Naive thymus-derived CD8-positive, alpha-beta T cell (primary cell): ENCODE measurements at regions not wholly inside any gene's neighbourhood (a gene's known extent, or its start where the extent isn't known, plus 50 kb on each side); places are given as distances from the start of the nearest gene placed in this dataset.

Experiments
- ATAC-seq, 2 donors: fragments of 150-1000 bp; cut with Tn5 transposase in 1 of 2; sonication (Bioruptor Pico), chemical (Tn5 transposase) in 1 of 2; 1 replicate in 1 of 2; 2 replicates in 1 of 2; pipeline ENCODE4 v1.10.0; 2021; ENCODE audit warnings: mild to moderate bottlenecking in 2 of 2, moderate library complexity in 2 of 2
- POLR2A ChIA-PET: fragments of 350-600 bp; sonication (Branson Sonifier 250); formaldehyde crosslinking; loops from one replicate; lab custom pipeline; 2021; ENCODE audit warnings: antibody characterized with exemption; lab: Charles Lee
- DNase-seq, 10 donors: peaks; one replicate each; pipeline versions ENCODE4 v3.0.0 to v3.0.0-alpha.2; 2020 to 2022
- H3K27ac Mint-ChIP-seq, 10 donors: one replicate each; pipeline ENCODE4 v1.8.0; 2020 to 2022; ENCODE audit warnings: mild to moderate bottlenecking in 10 of 10, mixed read lengths in 10 of 10, moderate library complexity in 4 of 10, inconsistent platforms in 1 of 10
- H3K27me3 Mint-ChIP-seq, 5 donors: one replicate each; pipeline ENCODE4 v1.8.0; 2021 to 2022; ENCODE audit warnings: mixed read lengths in 5 of 5
- H3K36me3 Mint-ChIP-seq, 3 donors: one replicate each; pipeline ENCODE4 v1.8.0; 2020 to 2022; ENCODE audit warnings: mixed read lengths in 3 of 3, mild to moderate bottlenecking in 2 of 3, inconsistent platforms in 1 of 3
- H3K4me1 Mint-ChIP-seq, 4 donors: one replicate each; pipeline ENCODE4 v1.8.0; 2021 to 2022; ENCODE audit warnings: mixed read lengths in 4 of 4
- H3K4me3 Mint-ChIP-seq, 10 donors: one replicate each; pipeline ENCODE4 v1.8.0; 2020 to 2022; ENCODE audit warnings: mild to moderate bottlenecking in 10 of 10, mixed read lengths in 10 of 10, moderate library complexity in 6 of 10, inconsistent platforms in 1 of 10
- H3K9me3 Mint-ChIP-seq, 9 donors: one replicate each; pipeline ENCODE4 v1.8.0; 2020 to 2022; ENCODE audit warnings: mixed read lengths in 9 of 9, mild to moderate bottlenecking in 3 of 9, inconsistent platforms in 1 of 9, moderate library complexity in 1 of 9

- ATAC-seq (no peak), DNase-seq (no peak)
- Mint-ChIP-seq H3K9me3 (peaks cover 0 to 7% (median 0%) of the 10 kb centered on the region in 9 donors), H3K4me1 (peaks cover 7 to 22% (median 12%) of the 10 kb centered on the region in 4 donors), H3K36me3 (no peaks in the 10 kb centered on the region), H3K4me3 (no peak overlapping the region), H3K27me3 (no peaks in the 10 kb centered on the region), H3K27ac (peak overlapping the region in 1 of 10 donors; percentile 47)
- POLR2A ChIA-PET, result no interaction called here
These were observed 238.0 kb upstream of the FOXN3 start for GRCh38 chr14:89654998-89655397.

DNA sequence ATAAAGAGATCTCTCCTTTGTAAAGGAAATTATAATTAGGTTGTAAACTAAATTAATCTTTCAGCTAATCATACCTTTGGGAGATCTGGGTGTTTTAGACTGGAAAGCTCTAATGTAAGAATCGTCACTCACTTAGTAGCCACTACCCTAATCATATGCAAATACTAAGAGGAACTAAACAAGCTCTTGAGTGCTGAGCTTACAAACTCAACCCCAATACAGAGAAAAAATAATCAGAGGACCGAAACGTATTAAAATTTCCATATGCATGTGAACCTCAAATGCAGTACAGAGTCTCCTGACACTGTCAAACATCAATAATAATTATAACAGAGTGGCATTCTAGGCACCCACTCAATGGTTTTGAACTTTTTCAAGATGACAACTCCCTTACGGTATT lies 235.3 kb upstream of the FOXN3 start:
- Mint-ChIP-seq H3K9me3 (peaks cover 0 to 7% (median 0%) of the 10 kb centered on the region in 9 donors), H3K4me1 (peaks cover 10 to 27% (median 15%) of the 10 kb centered on the region in 4 donors), H3K27me3 (no peaks in the 10 kb centered on the region), H3K27ac (peak overlapping the region in 1 of 10 donors; percentile 35), H3K4me3 (no peak overlapping the region), H3K36me3 (no peaks in the 10 kb centered on the region)
- DNase-seq, result no peak
- POLR2A ChIA-PET, result interaction anchor here (0.7 kb wide), 1 partner anchor 8 kb away, joined by 5 read pairs; no protein-coding TSS in a partner anchor
- no peak for ATAC-seq

DNA sequence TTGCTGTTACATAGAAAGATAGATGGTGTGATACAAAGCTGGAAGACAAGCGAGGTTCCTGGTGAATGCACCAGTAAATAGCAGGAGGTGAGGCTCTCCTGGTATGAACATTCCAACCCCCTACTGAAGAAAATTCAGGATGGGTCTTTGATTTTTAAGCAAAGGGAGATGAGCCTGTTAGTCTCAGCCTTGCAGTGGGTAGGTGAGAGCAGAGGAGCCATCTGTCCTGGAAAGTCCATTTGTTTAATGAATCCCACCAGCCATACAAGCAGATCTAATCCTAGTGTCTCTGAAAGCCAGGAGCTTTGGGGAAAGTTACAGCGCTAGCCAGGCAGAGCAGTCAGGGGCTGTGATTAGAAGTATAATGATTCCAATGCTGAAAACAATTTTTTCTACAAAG lies 234.8 kb upstream of the FOXN3 start:
- Mint-ChIP-seq H3K4me1 (peaks cover 7 to 27% (median 13%) of the 10 kb centered on the region in 4 donors), H3K27me3 (no peaks in the 10 kb centered on the region), H3K27ac (peak overlapping the region in 2 of 10 donors; percentile 35 to 36), H3K36me3 (no peaks in the 10 kb centered on the region), H3K9me3 (peaks cover 0 to 4% (median 0%) of the 10 kb centered on the region in 9 donors), H3K4me3 (no peak overlapping the region)
- DNase-seq (no peak), ATAC-seq (no peak)
- POLR2A ChIA-PET, result no interaction called here

- Mint-ChIP-seq H3K27ac (peak overlapping the region in 2 of 10 donors; percentile 0 to 41), H3K4me3 (no peak overlapping the region)
- POLR2A ChIA-PET, result interaction anchor here (0.6 kb wide), 1 partner anchor 223 kb away, joined by 4 read pairs; no protein-coding TSS in a partner anchor
These were observed 233.3 kb upstream of the FOXN3 start for GRCh38 chr14:89650077-89650978.

GRCh38 chr14:89649451-89650075 lies 232.5 kb upstream of the FOXN3 start:
- H3K27me3 Mint-ChIP-seq, result no peaks in the 10 kb centered on the region
- no peak overlapping the region for H3K4me3 Mint-ChIP-seq
- H3K9me3 Mint-ChIP-seq, result no peaks in the 10 kb centered on the region
- DNase-seq, result no peak
- H3K4me1 Mint-ChIP-seq, result peaks cover 6 to 17% (median 11%) of the 10 kb centered on the region in 4 donors
- POLR2A ChIA-PET, result interaction anchor here (0.6 kb wide), 1 partner anchor 30 kb away, joined by 3 read pairs; no protein-coding TSS in a partner anchor
- no peak for ATAC-seq
- peak overlapping the region in 1 of 10 donors; percentile 32 for H3K27ac Mint-ChIP-seq
- H3K36me3 Mint-ChIP-seq, result no peaks in the 10 kb centered on the region

More at GRCh38 chr14:89650077-89650978, 233.3 kb upstream of the FOXN3 start:
- no peaks in the 10 kb centered on the region for H3K27me3 Mint-ChIP-seq
- DNase-seq (no peak), ATAC-seq (no peak)
- H3K36me3 Mint-ChIP-seq, result no peaks in the 10 kb centered on the region
- no peaks in the 10 kb centered on the region for H3K9me3 Mint-ChIP-seq
- peaks cover 6 to 19% (median 12%) of the 10 kb centered on the region in 4 donors for H3K4me1 Mint-ChIP-seq

DNA sequence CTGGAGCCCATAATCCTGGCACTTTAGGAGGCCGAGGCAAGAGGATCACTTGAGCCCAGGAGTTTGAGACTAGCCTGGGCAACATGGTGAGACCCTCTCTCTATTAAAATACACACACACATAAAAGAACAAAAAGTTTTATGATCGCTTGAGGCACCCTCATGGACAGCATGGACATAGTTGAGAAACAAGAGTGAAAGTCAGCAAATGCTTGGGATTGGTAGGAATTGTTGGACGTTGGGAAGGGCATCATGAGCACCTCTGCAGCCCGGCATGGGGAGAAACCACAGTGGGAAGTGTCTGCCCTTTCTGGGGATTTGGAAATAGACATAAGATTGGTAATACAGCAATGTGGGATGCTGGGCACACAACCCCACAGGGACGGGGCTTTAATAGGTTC lies 231.9 kb upstream of the FOXN3 start:
- Mint-ChIP-seq H3K9me3 (peaks cover 0 to 2% (median 0%) of the 10 kb centered on the region in 9 donors), H3K36me3 (no peaks in the 10 kb centered on the region), H3K4me3 (no peak overlapping the region), H3K27me3 (no peaks in the 10 kb centered on the region), H3K27ac (peak overlapping the region in 3 of 10 donors; percentile 9 to 46 (median 32)), H3K4me1 (peaks cover 6 to 17% (median 12%) of the 10 kb centered on the region in 4 donors)
- POLR2A ChIA-PET, result interaction anchor here (0.6 kb wide), 1 partner anchor 31 kb away, joined by 3 read pairs; no protein-coding TSS in a partner anchor
- ATAC-seq, result no peak
- no peak for DNase-seq

DNA sequence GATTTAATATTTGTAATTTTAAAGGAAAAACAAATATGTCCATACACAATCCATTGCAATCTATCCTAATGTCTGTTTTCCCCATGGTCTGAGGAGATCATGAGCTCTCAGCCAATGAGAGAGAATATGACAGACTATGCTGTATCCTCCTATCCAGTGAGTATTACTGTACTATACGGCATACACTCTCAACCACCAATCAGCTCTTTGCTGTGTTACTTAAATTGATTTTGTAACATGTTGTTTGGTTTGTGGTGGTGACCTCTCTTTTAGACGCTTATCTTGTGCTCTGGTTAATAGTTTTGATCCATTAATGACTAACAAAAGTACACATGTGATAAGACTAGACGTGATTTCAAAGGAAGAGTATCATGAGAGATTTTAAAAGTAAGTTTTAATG lies 231.5 kb upstream of the FOXN3 start:
- H3K4me1 Mint-ChIP-seq, result peaks cover 6 to 17% (median 11%) of the 10 kb centered on the region in 4 donors
- no peak for ATAC-seq
- H3K9me3 Mint-ChIP-seq, result peaks cover 0 to 2% (median 0%) of the 10 kb centered on the region in 9 donors
- no peak for DNase-seq
- no peak overlapping the region for H3K4me3 Mint-ChIP-seq
- no peaks in the 10 kb centered on the region for H3K27me3 Mint-ChIP-seq
- POLR2A ChIA-PET, result no interaction called here
- H3K36me3 Mint-ChIP-seq, result no peaks in the 10 kb centered on the region
- H3K27ac Mint-ChIP-seq, result peak overlapping the region in 2 of 10 donors; percentile 32 to 46

DNA sequence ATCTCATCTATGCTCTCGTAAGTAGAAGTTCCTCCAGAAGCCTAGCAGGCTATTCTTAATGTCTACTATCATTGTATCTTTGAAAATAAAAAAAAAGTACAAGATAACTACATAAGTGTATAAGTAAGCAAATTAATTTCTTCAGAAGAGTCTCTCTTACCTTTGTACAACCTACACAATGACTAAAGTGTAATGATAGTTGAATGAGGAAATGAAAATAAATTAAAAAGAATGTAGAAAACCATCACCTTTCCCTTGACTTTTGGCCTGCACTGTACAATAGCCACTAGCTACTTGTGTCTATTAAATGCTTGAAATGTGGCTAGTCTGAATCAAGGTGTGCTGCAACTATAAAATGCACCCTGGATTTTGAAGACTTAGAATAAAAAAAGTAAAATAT lies 229.9 kb upstream of the FOXN3 start:
- DNase-seq, result no peak
- no peak for ATAC-seq
- peaks cover 0 to 2% (median 0%) of the 10 kb centered on the region in 9 donors for H3K9me3 Mint-ChIP-seq
- H3K4me3 Mint-ChIP-seq, result no peak overlapping the region
- H3K27ac Mint-ChIP-seq, result no peak overlapping the region
- H3K27me3 Mint-ChIP-seq, result no peaks in the 10 kb centered on the region
- peaks cover 7 to 22% (median 12%) of the 10 kb centered on the region in 4 donors for H3K4me1 Mint-ChIP-seq
- no peaks in the 10 kb centered on the region for H3K36me3 Mint-ChIP-seq
- POLR2A ChIA-PET, result no interaction called here

- no peaks in the 10 kb centered on the region for H3K27me3 Mint-ChIP-seq
- no peak overlapping the region for H3K4me3 Mint-ChIP-seq
- no peak overlapping the region for H3K27ac Mint-ChIP-seq
- POLR2A ChIA-PET, result interaction anchor here (0.6 to 1.9 kb wide), 3 partner anchors 8 to 13 kb away, joined by 4 to 7 read pairs (median 5); no protein-coding TSS in a partner anchor
- peaks cover 12 to 33% (median 24%) of the 10 kb centered on the region in 4 donors for H3K4me1 Mint-ChIP-seq
- no peak for DNase-seq
- no peak for ATAC-seq
- peaks cover 0 to 7% (median 0%) of the 10 kb centered on the region in 9 donors for H3K9me3 Mint-ChIP-seq
- H3K36me3 Mint-ChIP-seq, result no peaks in the 10 kb centered on the region
These were observed 227.6 kb upstream of the FOXN3 start for GRCh38 chr14:89644641-89645040.

DNA sequence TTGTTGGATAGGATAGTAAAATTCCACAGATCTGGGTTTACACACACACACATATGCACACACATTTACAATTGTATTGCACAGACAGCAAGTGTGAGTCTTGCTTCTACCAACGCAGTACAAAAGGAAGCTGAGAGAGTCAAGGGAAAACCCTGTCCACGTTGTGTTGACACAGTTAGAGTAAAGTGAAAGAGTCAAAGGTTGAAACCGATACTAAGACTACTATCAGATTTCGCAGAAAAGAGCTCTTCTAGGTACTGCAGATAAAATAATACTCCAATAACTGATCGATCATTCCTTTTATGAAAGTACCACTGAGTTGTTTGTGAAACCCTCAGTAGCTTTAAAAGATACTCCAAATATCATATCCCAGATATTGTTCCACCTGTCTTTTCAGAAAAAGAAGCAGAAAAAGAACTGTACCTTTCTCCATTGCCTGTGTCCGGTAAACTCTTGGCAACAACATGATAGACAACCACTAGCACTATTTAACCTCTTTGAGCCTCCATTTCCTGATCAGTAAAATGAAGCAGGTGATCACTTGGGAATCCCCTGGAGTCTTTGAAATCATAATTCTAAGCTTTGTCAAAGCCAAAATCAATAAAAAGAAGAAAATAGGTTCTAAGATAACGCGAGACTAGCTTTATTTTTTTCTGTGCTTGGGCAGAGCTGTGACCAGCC lies 224.6 kb upstream of the FOXN3 start:
- Mint-ChIP-seq H3K27ac (peak overlapping the region; percentile 73 to 96 (median 88)), H3K27me3 (no peaks in the 10 kb centered on the region), H3K4me3 (peak overlapping the region; percentile 41 to 78 (median 64)), H3K9me3 (peaks cover 0 to 7% (median 0%) of the 10 kb centered on the region in 9 donors), H3K36me3 (no peaks in the 10 kb centered on the region), H3K4me1 (peaks cover 19 to 43% (median 37%) of the 10 kb centered on the region in 4 donors)
- POLR2A ChIA-PET, result interaction anchor here (0.6 to 2.6 kb wide), 7 partner anchors 9 to 131 kb away, joined by 3 to 15 read pairs (median 3); no protein-coding TSS in a partner anchor
- peak in 1 of 10 donors; percentile 28 for DNase-seq
- ATAC-seq, result peak; percentile 77 to 80

- POLR2A ChIA-PET, result interaction anchor here (2.6 kb wide), 1 partner anchor 21 kb away, joined by 15 read pairs; no protein-coding TSS in a partner anchor
- Mint-ChIP-seq H3K4me1 (peaks cover 19 to 46% (median 37%) of the 10 kb centered on the region in 4 donors), H3K27ac (peak overlapping the region in 7 of 10 donors; percentile 0 to 85 (median 68)), H3K27me3 (no peaks in the 10 kb centered on the region), H3K4me3 (peak overlapping the region in 6 of 10 donors; percentile 3 to 56 (median 8)), H3K9me3 (peaks cover 0 to 7% (median 0%) of the 10 kb centered on the region in 9 donors), H3K36me3 (no peaks in the 10 kb centered on the region)
- ATAC-seq (no peak), DNase-seq (no peak)
These were observed 223.1 kb upstream of the FOXN3 start for GRCh38 chr14:89640141-89640540.

DNA sequence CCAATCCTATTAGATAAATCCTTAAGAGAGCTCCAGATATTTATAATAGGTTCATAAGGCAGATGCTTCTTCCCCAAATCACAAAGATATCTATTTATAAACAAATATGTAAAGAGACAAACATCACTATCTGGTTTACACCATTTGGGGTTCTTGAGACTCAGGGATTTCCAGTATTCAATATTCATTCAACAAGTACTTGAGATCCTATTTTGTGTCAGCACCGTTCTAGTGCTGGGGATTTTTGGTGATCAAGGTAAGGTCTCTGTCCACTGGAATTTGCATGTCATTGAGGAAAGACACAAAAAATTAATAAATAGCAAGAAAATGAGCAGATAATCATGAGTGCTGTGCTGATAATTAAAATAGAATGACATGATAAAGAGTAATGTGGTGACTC lies 222.7 kb upstream of the FOXN3 start:
- H3K27me3 Mint-ChIP-seq, result no peaks in the 10 kb centered on the region
- peak overlapping the region in 6 of 10 donors; percentile 36 to 87 (median 73) for H3K27ac Mint-ChIP-seq
- no peaks in the 10 kb centered on the region for H3K36me3 Mint-ChIP-seq
- peak overlapping the region in 5 of 10 donors; percentile 3 to 56 (median 7) for H3K4me3 Mint-ChIP-seq
- peaks cover 19 to 46% (median 37%) of the 10 kb centered on the region in 4 donors for H3K4me1 Mint-ChIP-seq
- H3K9me3 Mint-ChIP-seq, result peaks cover 0 to 7% (median 0%) of the 10 kb centered on the region in 9 donors
- no peak for DNase-seq
- POLR2A ChIA-PET, result interaction anchor here (2.2 kb wide), 1 partner anchor 19 kb away, joined by 7 read pairs; no protein-coding TSS in a partner anchor
- ATAC-seq, result no peak
